ENCODE measurements at regions not wholly inside any gene's neighbourhood (a gene's known extent, or its start where the extent isn't known, plus 50 kb on each side); places are given as distances from the start of the nearest gene placed in this dataset.

DNA sequence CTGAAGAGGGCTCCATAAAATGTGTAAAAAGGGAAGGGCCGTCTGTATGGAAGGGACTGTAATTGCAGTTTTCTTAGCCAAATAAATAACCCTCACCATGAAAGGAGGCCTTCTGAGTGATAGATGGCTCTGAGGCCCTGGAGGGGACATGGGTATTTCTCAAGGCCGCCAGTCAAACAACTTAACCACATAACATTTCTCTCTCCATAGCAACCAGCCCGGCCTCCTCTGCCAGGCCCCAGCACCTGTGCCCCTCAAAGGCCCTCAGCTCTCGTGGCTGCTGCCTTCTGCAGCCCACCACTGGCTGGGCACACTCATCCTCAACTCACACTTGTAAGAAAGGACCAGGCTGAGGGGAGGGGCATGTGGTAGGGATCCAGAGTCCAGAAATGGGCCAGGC is 57.0 kb upstream of the GJB5 start (continued):
- TF ChIP-seq, protein P1, sequence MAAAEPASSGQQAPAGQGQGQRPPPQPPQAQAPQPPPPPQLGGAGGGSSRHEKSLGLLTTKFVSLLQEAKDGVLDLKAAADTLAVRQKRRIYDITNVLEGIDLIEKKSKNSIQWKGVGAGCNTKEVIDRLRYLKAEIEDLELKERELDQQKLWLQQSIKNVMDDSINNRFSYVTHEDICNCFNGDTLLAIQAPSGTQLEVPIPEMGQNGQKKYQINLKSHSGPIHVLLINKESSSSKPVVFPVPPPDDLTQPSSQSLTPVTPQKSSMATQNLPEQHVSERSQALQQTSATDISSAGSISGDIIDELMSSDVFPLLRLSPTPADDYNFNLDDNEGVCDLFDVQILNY (CRISPR knock-in tag; IDR thresholded peaks at IDR 0.05), result no peak
- no peak for TF ChIP-seq CSDE1 (IDR thresholded peaks at IDR 0.05)
- no peak for TF ChIP-seq NFE2L1 (tag; IDR thresholded peaks at IDR 0.05; ENCODE audit: borderline replicate concordance, low read depth)
- no peak for TF ChIP-seq RBM25 (IDR thresholded peaks at IDR 0.05; ENCODE audit: low read depth, low read length, severe bottlenecking)
- TF ChIP-seq ETV1 (tag; conservative IDR thresholded peaks at IDR 0.05; ENCODE audit: low read depth), result no peak

DNA sequence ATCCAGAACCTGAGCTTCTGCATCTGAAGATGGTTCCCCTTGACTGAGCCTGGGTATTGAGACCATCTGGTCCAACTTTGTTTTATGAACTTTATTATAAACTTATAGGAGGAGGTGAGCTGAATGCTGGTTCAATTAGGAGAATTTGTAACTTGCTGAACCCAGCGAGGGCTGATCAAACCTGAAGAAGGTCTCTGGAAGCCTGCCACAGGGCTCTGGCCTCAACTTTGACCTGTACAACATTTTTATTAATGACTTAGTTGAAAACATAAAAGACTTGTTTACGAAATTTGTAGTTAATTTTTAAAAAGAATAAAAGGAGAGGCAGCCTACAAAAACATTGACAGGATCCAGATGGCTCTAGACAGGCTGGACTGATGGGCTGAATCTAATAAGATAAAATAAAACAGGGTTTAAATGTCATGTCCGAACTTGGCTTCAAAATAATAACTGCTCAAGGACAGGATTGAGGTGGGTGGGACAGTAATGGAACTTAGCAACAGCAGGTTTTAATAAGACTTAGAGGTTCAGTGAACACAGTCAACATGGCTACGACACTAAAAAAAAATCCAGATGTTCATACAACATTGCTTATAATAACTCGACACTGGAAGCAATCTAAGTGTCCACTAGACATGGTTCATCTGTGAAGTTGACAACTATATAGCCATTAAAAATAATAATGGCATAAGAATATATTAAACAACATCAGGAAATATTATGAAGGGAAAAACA is 53.4 kb upstream of the GJB5 start:
- Histone ChIP-seq H4K20me1 (replicated peaks; ENCODE audit: control insufficient read depth, insufficient read depth, low read length) (no peaks in the 10 kb centered on the region), H3K4me3 (no peak overlapping the region), H3K9ac (ENCODE audit: insufficient read depth in 1 of 2, low read depth in 2 of 2, low read length in 2 of 2) (no peak overlapping the region), H3K9me1 (ENCODE audit: control insufficient read depth, insufficient read depth, low read length) (no peaks in the 10 kb centered on the region), H3K36me3 (ENCODE audit: control insufficient read depth, insufficient read depth, low read length) (no peaks in the 10 kb centered on the region), H3K4me2 (ENCODE audit: insufficient read depth, low read length) (no peak overlapping the region), H3K4me1 (replicated peaks in 1 of 2; ENCODE audit: control insufficient read depth in 2 of 2, insufficient read depth in 2 of 2, low read length in 2 of 2) (no peaks in the 10 kb centered on the region), H2AFZ (ENCODE audit: low read depth, low read length) (no peak overlapping the region), H3K27ac (ENCODE audit: extremely low read depth, low read depth, low read length) (no peak overlapping the region), H3K79me2 (ENCODE audit: control insufficient read depth, insufficient read depth, low read length) (no peaks in the 10 kb centered on the region), H3K9me3 (replicated peaks; ENCODE audit: control insufficient read depth, insufficient read depth, low read depth, low read length) (no peaks in the 10 kb centered on the region), H3K27me3 (ENCODE audit: control insufficient read depth in 2 of 2, insufficient read depth in 2 of 2, low read length in 2 of 2) (peaks cover 4 to 21% of the 10 kb centered on the region in 2 experiments; a peak in 4 of 5 replicates)
- no peak for FAIRE-seq
- intact Hi-C loops (cut with micrococcal nuclease) (no loop called here), in situ Hi-C loops (cut with MboI) (no loop called here)
- no peak for ATAC-seq
- ChIA-PET POLR2A (interaction anchor here (0.6 kb wide), 1 partner anchor 8 kb away, joined by 4 read pairs; no protein-coding TSS in a partner anchor), CTCF (ENCODE audit: low intra/inter-chr PET ratio) (no interaction called here)
- TF ChIP-seq ESRRB (CRISPR knock-in tag; IDR thresholded peaks at IDR 0.05; ENCODE audit: borderline replicate concordance) (no peak), GABPB2 (CRISPR knock-in tag; conservative IDR thresholded peaks at IDR 0.05) (no peak), MAFF (IDR thresholded peaks at IDR 0.05; ENCODE audit: low read length) (no peak), RBM25 (IDR thresholded peaks at IDR 0.05; ENCODE audit: low read depth, low read length, severe bottlenecking) (no peak), ZC3H8 (IDR thresholded peaks at IDR 0.05) (no peak), SIN3B (IDR thresholded peaks at IDR 0.05; ENCODE audit: low read depth) (no peak), CBX2 (IDR thresholded peaks at IDR 0.05; ENCODE audit: insufficient read depth, low read length, poor library complexity, severe bottlenecking) (no peak), LCOR (CRISPR knock-in tag; IDR thresholded peaks at IDR 0.05) (no peak), NR2C1 (IDR thresholded peaks at IDR 0.05) (no peak), NR2C1 (tag; IDR thresholded peaks at IDR 0.05) (no peak), GATA2 (CRISPR knock-in tag; IDR thresholded peaks at IDR 0.05) (no peak), KDM5B (IDR thresholded peaks at IDR 0.05; ENCODE audit: insufficient replicate concordance, low read depth, low read length) (no peak), SRSF3 (IDR thresholded peaks at IDR 0.05; ENCODE audit: insufficient read depth, low read length) (no peak), TRIM24 (IDR thresholded peaks at IDR 0.05) (no peak), CXXC5 (CRISPR knock-in tag; IDR thresholded peaks at IDR 0.05) (no peak)
- TF ChIP-seq, protein P2, sequence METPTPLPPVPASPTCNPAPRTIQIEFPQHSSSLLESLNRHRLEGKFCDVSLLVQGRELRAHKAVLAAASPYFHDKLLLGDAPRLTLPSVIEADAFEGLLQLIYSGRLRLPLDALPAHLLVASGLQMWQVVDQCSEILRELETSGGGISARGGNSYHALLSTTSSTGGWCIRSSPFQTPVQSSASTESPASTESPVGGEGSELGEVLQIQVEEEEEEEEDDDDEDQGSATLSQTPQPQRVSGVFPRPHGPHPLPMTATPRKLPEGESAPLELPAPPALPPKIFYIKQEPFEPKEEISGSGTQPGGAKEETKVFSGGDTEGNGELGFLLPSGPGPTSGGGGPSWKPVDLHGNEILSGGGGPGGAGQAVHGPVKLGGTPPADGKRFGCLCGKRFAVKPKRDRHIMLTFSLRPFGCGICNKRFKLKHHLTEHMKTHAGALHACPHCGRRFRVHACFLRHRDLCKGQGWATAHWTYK (CRISPR knock-in tag; IDR thresholded peaks at IDR 0.05), result no peak
- 0% methylated on average over 5 of the region's 5 CpGs for WGBS (ENCODE audit: insufficient coverage, low coverage, missing lambda C conversion rate)
- no TSS peak for BruUV-seq (replicated peaks)
- no peak for DNase-seq (ENCODE audit: extremely low read depth in 1 of 4, low spot score in 3 of 4)

Data from K562 (cell line).